Activated CD8-positive, alpha-beta T cell treated with anti-CD3 and anti-CD28 coated beads for 36 hours (primary cell): ENCODE measurements at regions not wholly inside any gene's neighbourhood (a gene's known extent, or its start where the extent isn't known, plus 50 kb on each side); places are given as distances from the start of the nearest gene placed in this dataset.
"Not testable (repeated sequence)": the region's sequence is repeated elsewhere in the genome, so short reads cannot be mapped to it uniquely, and the experiment has no call there.

Experiments
- ATAC-seq: fragments of 200-7000 bp; cut with Tn5 transposase; one replicate; pipeline ENCODE4 v1.10.0; 2021; ENCODE audit warnings: mild to moderate bottlenecking, moderate library complexity
- CTCF ChIA-PET: fragments of 350-600 bp; sonication (Branson Sonifier 250); formaldehyde crosslinking; loops from one replicate; lab custom pipeline; 2021; ENCODE audit warnings: antibody characterized with exemption; lab: Charles Lee
- POLR2A ChIA-PET: fragments of 350-600 bp; sonication (Branson Sonifier 250); formaldehyde crosslinking; loops from one replicate; lab custom pipeline; 2021; ENCODE audit warnings: antibody characterized with exemption; lab: Charles Lee
- DNase-seq: peaks from one replicate; pipeline ENCODE4 v3.0.0-alpha.2; 2020
- H3K27ac Mint-ChIP-seq: one replicate; pipeline ENCODE4 v1.8.0; 2021; ENCODE audit warnings: mild to moderate bottlenecking, mixed read lengths
- H3K27me3 Mint-ChIP-seq: one replicate; pipeline ENCODE4 v1.8.0; 2021; ENCODE audit warnings: mixed read lengths
- H3K36me3 Mint-ChIP-seq: one replicate; pipeline ENCODE4 v1.8.0; 2021; ENCODE audit warnings: low read depth, mixed read lengths
- H3K4me1 Mint-ChIP-seq: one replicate; pipeline ENCODE4 v1.8.0; 2021; ENCODE audit warnings: low read depth, mixed read lengths
- H3K4me3 Mint-ChIP-seq: one replicate; pipeline ENCODE4 v1.8.0; 2021; ENCODE audit warnings: mild to moderate bottlenecking, moderate library complexity, mixed read lengths
- H3K9me3 Mint-ChIP-seq: one replicate; pipeline ENCODE4 v1.8.0; 2021; ENCODE audit warnings: mixed read lengths
- CTCF ChIP-seq: fragments of 200-600 bp; IDR thresholded peaks from one replicate; pipeline ENCODE4 v1.8.0; 2022; ENCODE audit warnings: antibody characterized with exemption, mild to moderate bottlenecking
- intact Hi-C: fragments of 100-400 bp; cut with micrococcal nuclease; formaldehyde crosslinking; loops from one replicate; pipeline ENCODE4 v1.10.0; 2022

- ATAC-seq, result no peak
Measured at GRCh38 chr1:47664356-47664755, 226.5 kb downstream of the FOXD2 start.

GRCh38 chr1:47664896-47665295 lies 227.1 kb downstream of the FOXD2 start:
- DNase-seq, H3K36me3 Mint-ChIP-seq, H3K9me3 Mint-ChIP-seq, ATAC-seq, CTCF ChIA-PET, intact Hi-C loops, H3K4me1 Mint-ChIP-seq, H3K4me3 Mint-ChIP-seq, H3K27ac Mint-ChIP-seq, H3K27me3 Mint-ChIP-seq: not testable (repeated sequence)
- POLR2A ChIA-PET, result interaction anchor here (1.0 kb wide), 1 partner anchor 13 kb away, joined by 3 read pairs; no protein-coding TSS in a partner anchor

More at GRCh38 chr1:47664356-47664755, 226.5 kb downstream of the FOXD2 start:
- H3K36me3 Mint-ChIP-seq, result no peaks in the 10 kb centered on the region
- no peak for TF ChIP-seq CTCF
- DNase-seq, result no peak
- CTCF ChIA-PET, result no interaction called here
- POLR2A ChIA-PET, result interaction anchor here (1.0 kb wide), 1 partner anchor 13 kb away, joined by 3 read pairs; no protein-coding TSS in a partner anchor
- no peaks in the 10 kb centered on the region for H3K4me1 Mint-ChIP-seq
- H3K4me3 Mint-ChIP-seq, result no peak overlapping the region
- H3K27ac Mint-ChIP-seq, result no peak overlapping the region
- no peaks in the 10 kb centered on the region for H3K27me3 Mint-ChIP-seq
- no peaks in the 10 kb centered on the region for H3K9me3 Mint-ChIP-seq
- intact Hi-C loops, result no loop called here

DNA sequence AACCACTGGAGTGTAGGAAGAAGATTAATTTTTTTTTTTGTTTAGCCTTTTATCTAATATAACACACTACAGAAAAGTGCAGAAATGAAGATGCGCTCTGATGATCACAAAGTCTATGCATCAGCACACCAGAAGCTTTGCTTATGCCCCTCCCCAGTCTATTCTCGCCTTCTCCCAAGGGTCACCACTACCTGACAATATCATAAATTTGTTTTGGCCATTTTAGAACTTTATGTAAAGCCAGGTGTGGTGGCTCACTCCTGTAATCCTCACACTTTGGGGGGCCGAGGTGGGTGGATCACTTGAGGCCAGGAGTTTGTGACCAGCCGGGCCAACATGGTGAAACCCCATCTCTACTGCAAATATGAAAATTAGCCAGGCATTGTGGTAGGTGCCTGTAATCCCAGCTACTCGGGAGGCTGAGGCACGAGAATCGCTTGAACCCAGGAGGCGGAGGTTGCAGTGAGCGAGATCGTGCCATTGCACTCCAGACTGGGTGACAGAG lies 231.3 kb downstream of the FOXD2 start:
- no peak for TF ChIP-seq CTCF
- peaks cover 7% of the 10 kb centered on the region for H3K27me3 Mint-ChIP-seq
- POLR2A ChIA-PET, result interaction anchor here (0.6 kb wide), 1 partner anchor 54 kb away, joined by 3 read pairs; no protein-coding TSS in a partner anchor

GRCh38 chr1:47672622-47673021 lies 234.8 kb downstream of the FOXD2 start:
- POLR2A ChIA-PET, result no interaction called here
- no peak for TF ChIP-seq CTCF
- Mint-ChIP-seq H3K27ac (no peak overlapping the region), H3K27me3 (peaks cover 11% of the 10 kb centered on the region), H3K4me3 (no peak overlapping the region), H3K36me3 (no peaks in the 10 kb centered on the region), H3K9me3 (peaks cover 7% of the 10 kb centered on the region), H3K4me1 (no peaks in the 10 kb centered on the region)
- no peak for DNase-seq
- CTCF ChIA-PET, result no interaction called here
- no peak for ATAC-seq
- intact Hi-C loops, result no loop called here

More for the DNA sequence above, 231.3 kb downstream of the FOXD2 start:
- no peaks in the 10 kb centered on the region for H3K36me3 Mint-ChIP-seq
- ATAC-seq (no peak), DNase-seq (no peak)
- no peaks in the 10 kb centered on the region for H3K4me1 Mint-ChIP-seq
- peaks cover 7% of the 10 kb centered on the region for H3K9me3 Mint-ChIP-seq
- H3K4me3 Mint-ChIP-seq, result no peak overlapping the region
- CTCF ChIA-PET, result interaction anchor here (1.5 kb wide), 1 partner anchor 57 kb away, joined by 5 read pairs; no protein-coding TSS in a partner anchor
- H3K27ac Mint-ChIP-seq, result no peak overlapping the region
- intact Hi-C loops, result no loop called here

GRCh38 chr1:47674189-47674588 lies 236.3 kb downstream of the FOXD2 start:
- Mint-ChIP-seq H3K27me3 (peaks cover 11% of the 10 kb centered on the region), H3K4me1 (no peaks in the 10 kb centered on the region), H3K27ac (no peak overlapping the region), H3K4me3 (no peak overlapping the region), H3K9me3 (peaks cover 7% of the 10 kb centered on the region), H3K36me3 (no peaks in the 10 kb centered on the region)
- intact Hi-C loops, result no loop called here
- ChIA-PET POLR2A (no interaction called here), CTCF (no interaction called here)
- DNase-seq, result no peak
- no peak for ATAC-seq
- TF ChIP-seq CTCF, result no peak
